ENCODE measurements at regions not wholly inside any gene's neighbourhood (a gene's known extent, or its start where the extent isn't known, plus 50 kb on each side); places are given as distances from the start of the nearest gene placed in this dataset.

DNA sequence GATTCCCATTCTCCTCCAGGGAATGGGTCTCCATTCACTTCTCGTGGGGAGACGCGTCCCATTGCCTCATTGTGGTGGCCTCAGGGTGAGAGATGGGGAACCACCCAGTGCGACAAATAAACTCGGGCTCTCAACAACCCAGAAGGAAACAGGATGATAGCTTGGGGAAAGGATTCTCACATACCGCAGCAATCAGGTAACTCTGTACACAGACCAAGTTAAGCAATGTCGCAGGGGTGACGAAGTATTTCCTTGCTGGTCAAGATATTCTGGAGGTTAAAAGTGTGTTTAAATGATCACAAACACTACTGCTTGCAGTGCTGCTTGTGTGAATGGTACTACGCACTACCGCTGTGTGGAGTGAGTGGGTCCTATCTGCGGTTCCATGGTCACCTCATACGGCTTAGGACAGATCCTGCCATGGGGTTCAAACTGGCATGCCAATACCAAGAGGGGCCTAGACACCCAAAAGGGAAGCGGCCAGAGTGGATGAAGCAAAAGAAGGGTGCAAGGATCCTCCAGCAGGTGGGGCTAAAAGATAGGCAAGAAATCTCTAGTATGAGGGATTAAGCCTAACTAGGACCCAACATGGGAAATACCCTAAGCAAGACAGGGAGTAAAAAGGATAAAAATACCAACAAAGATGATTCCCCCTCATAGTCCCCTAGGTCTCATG, 143.8 kb upstream of the TMEM106B start:
- H3K27me3 ChIP-seq (ENCODE audit: control insufficient read depth in 3 of 3, insufficient read depth in 3 of 3, low read length in 2 of 3): no peaks in the 10 kb centered on the region
- H3K36me3 ChIP-seq (ENCODE audit: control insufficient read depth in 4 of 4, insufficient read depth in 4 of 4, low read length in 4 of 4): no peaks in the 10 kb centered on the region
- no peaks in the 10 kb centered on the region for H3K9me3 ChIP-seq (ENCODE audit: control insufficient read depth in 4 of 4, insufficient read depth in 3 of 4, low read length in 3 of 4)
- TF ChIP-seq, protein P1, sequence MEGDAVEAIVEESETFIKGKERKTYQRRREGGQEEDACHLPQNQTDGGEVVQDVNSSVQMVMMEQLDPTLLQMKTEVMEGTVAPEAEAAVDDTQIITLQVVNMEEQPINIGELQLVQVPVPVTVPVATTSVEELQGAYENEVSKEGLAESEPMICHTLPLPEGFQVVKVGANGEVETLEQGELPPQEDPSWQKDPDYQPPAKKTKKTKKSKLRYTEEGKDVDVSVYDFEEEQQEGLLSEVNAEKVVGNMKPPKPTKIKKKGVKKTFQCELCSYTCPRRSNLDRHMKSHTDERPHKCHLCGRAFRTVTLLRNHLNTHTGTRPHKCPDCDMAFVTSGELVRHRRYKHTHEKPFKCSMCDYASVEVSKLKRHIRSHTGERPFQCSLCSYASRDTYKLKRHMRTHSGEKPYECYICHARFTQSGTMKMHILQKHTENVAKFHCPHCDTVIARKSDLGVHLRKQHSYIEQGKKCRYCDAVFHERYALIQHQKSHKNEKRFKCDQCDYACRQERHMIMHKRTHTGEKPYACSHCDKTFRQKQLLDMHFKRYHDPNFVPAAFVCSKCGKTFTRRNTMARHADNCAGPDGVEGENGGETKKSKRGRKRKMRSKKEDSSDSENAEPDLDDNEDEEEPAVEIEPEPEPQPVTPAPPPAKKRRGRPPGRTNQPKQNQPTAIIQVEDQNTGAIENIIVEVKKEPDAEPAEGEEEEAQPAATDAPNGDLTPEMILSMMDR (IDR thresholded peaks at IDR 0.05; ENCODE audit: control extremely low read depth, extremely low read depth): peak; percentile 25
- H3K4me3 ChIP-seq: no peak overlapping the region
- H3K4me1 ChIP-seq (ENCODE audit: control insufficient read depth in 5 of 5, insufficient read depth in 5 of 5, low read length in 5 of 5): peaks cover 0 to 1% (median 0%) of the 10 kb centered on the region in 5 donors
- DNase-seq (peak; percentile 64 to 75 (median 72)), ATAC-seq (ENCODE audit: insufficient read depth, low FRiP score) (peak; percentile 55)
- no peak overlapping the region for H3K27ac ChIP-seq (ENCODE audit: low read depth in 1 of 2, low read length in 1 of 2)
- H3K9ac ChIP-seq (ENCODE audit: insufficient read depth in 1 of 2, low read length in 2 of 2): no peak overlapping the region
- WGBS, 2 donors: 75 to 78% methylated on average over 13 of the region's 13 CpGs

DNA sequence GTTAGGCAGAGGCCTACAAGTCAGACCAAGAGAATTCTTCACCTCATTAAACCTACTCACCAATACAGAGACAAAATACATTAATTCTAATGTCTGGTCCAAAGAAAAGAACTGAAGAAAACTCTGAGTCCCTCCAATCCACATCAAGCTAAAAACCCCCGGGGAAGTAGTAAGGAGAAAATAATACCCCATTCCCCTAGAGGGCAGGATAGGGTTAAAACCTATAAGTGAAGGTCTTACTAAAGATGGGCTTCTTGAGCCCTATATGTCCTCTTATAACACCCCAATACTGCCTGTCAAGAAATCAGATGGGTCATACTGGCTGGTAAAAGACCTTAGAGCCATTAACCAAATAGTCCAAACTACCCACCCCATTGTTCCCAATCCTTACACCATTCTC, 141.3 kb upstream of the TMEM106B start:
- 54 to 97% methylated on average over 1 of the region's 1 CpG for WGBS, 2 donors
- Histone ChIP-seq H3K4me1 (ENCODE audit: control insufficient read depth in 5 of 5, insufficient read depth in 5 of 5, low read length in 5 of 5) (peaks cover 0 to 1% (median 0%) of the 10 kb centered on the region in 5 donors), H3K4me3 (no peak overlapping the region), H3K9me3 (ENCODE audit: control insufficient read depth in 4 of 4, insufficient read depth in 3 of 4, low read length in 3 of 4) (no peaks in the 10 kb centered on the region), H3K27me3 (ENCODE audit: control insufficient read depth in 3 of 3, insufficient read depth in 3 of 3, low read length in 2 of 3) (no peaks in the 10 kb centered on the region), H3K27ac (ENCODE audit: low read depth in 1 of 2, low read length in 1 of 2) (no peak overlapping the region), H3K9ac (ENCODE audit: insufficient read depth in 1 of 2, low read length in 2 of 2) (no peak overlapping the region), H3K36me3 (ENCODE audit: control insufficient read depth in 4 of 4, insufficient read depth in 4 of 4, low read length in 4 of 4) (no peaks in the 10 kb centered on the region)
- ATAC-seq (ENCODE audit: insufficient read depth, low FRiP score) (no peak), DNase-seq (no peak)
- TF ChIP-seq, protein P1 (IDR thresholded peaks at IDR 0.05; ENCODE audit: control extremely low read depth, extremely low read depth): no peak

DNA sequence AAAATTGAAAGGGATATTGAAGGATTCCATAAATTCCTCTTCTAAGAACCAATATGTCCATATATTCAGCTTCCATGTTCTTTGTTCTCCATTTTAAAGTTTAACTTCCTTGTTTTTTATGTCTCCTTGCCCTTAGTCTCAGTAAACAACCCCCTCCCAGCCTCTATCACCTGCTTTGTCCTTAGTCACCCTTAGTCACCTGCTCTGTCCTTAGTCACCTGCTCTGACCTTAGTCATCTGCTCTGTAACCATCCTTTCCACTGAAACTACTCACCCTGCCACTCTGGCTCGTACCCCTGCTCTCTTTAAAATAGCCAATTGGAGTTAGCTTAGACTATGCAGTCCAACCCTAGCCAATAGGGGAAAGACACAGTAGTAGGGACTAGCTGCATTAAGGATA, 136.2 kb upstream of the TMEM106B start:
- TF ChIP-seq, protein P1 (IDR thresholded peaks at IDR 0.05; ENCODE audit: control extremely low read depth, extremely low read depth): no peak
- Histone ChIP-seq H3K27ac (ENCODE audit: low read depth in 1 of 2, low read length in 1 of 2) (no peak overlapping the region), H3K27me3 (ENCODE audit: control insufficient read depth in 3 of 3, insufficient read depth in 3 of 3, low read length in 2 of 3) (no peaks in the 10 kb centered on the region), H3K4me1 (ENCODE audit: control insufficient read depth in 5 of 5, insufficient read depth in 5 of 5, low read length in 5 of 5) (no peaks in the 10 kb centered on the region), H3K9ac (ENCODE audit: insufficient read depth in 1 of 2, low read length in 2 of 2) (no peak overlapping the region), H3K36me3 (ENCODE audit: control insufficient read depth in 4 of 4, insufficient read depth in 4 of 4, low read length in 4 of 4) (no peaks in the 10 kb centered on the region), H3K4me3 (no peak overlapping the region), H3K9me3 (ENCODE audit: control insufficient read depth in 4 of 4, insufficient read depth in 3 of 4, low read length in 3 of 4) (peaks cover 0 to 8% (median 2%) of the 10 kb centered on the region in 4 donors)
- DNase-seq: no peak
- ATAC-seq (ENCODE audit: insufficient read depth, low FRiP score): no peak
- 74 to 96% methylated on average over 1 of the region's 1 CpG for WGBS, 2 donors

DNA sequence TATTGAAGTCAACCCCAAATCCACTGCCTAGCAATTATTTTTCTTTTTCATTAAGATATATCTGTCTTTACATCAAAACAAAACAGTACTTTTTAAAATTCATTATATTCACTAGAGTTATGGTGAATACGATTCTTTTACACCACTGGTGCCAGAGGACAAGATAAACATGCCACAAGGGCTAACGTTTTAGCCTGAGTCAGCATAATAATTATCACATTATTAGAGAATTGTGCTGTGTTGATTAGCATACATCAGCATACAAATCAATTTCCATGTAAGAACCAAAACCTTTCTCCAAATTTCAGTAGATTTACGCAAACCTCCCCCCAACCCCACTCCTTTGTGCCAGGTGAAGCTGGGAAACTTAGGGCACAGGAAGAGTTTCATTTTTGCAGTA, 131.1 kb upstream of the TMEM106B start:
- no peak overlapping the region for H3K4me3 ChIP-seq
- H3K4me1 ChIP-seq (ENCODE audit: control insufficient read depth in 5 of 5, insufficient read depth in 5 of 5, low read length in 5 of 5): no peaks in the 10 kb centered on the region
- H3K36me3 ChIP-seq (ENCODE audit: control insufficient read depth in 4 of 4, insufficient read depth in 4 of 4, low read length in 4 of 4): no peaks in the 10 kb centered on the region
- TF ChIP-seq, protein P1 (IDR thresholded peaks at IDR 0.05; ENCODE audit: control extremely low read depth, extremely low read depth): no peak
- ATAC-seq (ENCODE audit: insufficient read depth, low FRiP score): no peak
- 66% methylated on average over 3 of the region's 3 CpGs for WGBS, 2 donors
- no peak overlapping the region for H3K27ac ChIP-seq (ENCODE audit: low read depth in 1 of 2, low read length in 1 of 2)
- DNase-seq: no peak
- H3K27me3 ChIP-seq (ENCODE audit: control insufficient read depth in 3 of 3, insufficient read depth in 3 of 3, low read length in 2 of 3): no peaks in the 10 kb centered on the region
- no peak overlapping the region for H3K9ac ChIP-seq (ENCODE audit: insufficient read depth in 1 of 2, low read length in 2 of 2)
- peaks cover 0 to 6% (median 1%) of the 10 kb centered on the region in 4 donors for H3K9me3 ChIP-seq (ENCODE audit: control insufficient read depth in 4 of 4, insufficient read depth in 3 of 4, low read length in 3 of 4)

Data from lung (tissue), 11 donors.